Activated naive CD8-positive, alpha-beta T cell treated with anti-CD3 and anti-CD28 coated beads, Interleukin-2, amount 50 U/mL, for 16 hours (primary cell): ENCODE measurements at regions not wholly inside any gene's neighbourhood (a gene's known extent, or its start where the extent isn't known, plus 50 kb on each side); places are given as distances from the start of the nearest gene placed in this dataset.

Source experiments
- DNase-seq: peaks from one replicate; pipeline ENCODE4 v3.0.0-alpha.2; 2020; ENCODE audit warnings: low read depth, low spot score

DNA sequence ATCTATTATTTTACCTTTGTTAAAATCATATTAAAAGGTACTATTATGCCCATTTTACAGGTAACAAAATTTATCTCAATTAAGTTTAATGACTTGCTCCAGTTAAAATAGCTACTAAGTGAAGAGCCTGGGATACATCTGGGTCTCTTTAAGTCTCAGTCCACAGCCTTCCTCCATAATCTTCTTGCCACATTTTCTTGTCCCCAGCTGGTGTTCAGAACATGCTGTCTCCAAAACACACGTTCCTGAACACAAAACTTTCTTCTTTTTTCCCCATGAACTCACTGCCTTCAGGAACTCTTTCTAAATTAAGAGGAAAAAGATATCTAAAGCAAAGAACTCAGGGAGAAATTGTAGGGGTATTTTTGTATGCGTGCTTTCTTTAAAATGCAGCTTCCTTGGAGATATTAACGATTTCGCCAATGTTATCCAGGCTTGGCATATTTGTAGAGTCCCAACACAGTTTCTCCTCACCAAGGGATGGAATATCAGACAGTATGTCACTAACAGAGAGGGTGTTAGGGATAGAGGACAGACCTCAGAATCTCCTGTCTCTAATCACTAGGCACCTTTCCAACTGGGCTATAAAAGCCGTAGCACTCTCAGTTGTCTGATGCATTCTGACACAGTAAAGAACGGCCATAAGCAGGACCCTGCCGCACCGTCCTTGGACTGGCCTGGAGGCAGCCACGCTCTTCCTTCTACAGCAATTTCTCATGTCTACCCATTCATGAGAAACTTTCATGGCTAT is 232.8 kb upstream of the BLID start:
- DNase-seq = no peak

DNA sequence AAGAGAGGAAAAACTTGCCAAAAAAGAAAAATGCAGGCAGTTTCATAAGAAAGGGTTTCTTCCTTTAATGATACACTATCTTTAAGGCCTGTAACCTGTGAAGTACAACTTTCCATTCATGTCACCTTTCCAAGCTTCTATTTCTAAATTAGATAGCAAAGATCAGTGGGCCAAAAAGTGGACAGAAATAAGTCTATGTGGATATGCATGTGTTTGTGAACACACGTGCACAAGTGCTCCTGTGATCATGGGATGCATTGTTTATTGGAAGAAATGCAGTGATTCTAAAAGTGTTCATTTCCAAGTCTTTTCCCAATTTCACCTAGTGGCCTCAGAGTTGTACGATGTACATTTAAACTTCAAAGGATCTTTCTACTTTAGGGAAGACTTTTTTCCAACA is 230.0 kb upstream of the BLID start:
- no peak for DNase-seq

DNA sequence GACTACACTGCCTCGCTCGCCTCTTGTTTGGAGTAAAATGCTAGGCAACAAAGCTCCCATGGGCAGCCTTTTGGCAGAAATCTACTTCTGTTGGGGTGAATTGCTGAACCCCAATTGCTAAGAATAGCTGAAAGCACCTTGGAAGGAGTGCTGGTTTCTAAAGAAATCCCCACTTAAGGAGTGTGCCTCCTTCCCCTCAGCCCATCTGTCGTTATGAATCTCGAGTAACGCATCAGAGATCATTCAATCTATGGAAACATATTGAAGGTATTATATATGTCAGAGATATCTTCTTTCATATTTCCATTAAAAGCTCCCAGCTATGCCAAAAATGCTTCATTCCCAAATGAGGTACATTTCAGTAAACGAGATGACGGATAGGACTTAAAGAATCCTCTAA is 229.6 kb upstream of the BLID start:
- DNase-seq = no peak

DNA sequence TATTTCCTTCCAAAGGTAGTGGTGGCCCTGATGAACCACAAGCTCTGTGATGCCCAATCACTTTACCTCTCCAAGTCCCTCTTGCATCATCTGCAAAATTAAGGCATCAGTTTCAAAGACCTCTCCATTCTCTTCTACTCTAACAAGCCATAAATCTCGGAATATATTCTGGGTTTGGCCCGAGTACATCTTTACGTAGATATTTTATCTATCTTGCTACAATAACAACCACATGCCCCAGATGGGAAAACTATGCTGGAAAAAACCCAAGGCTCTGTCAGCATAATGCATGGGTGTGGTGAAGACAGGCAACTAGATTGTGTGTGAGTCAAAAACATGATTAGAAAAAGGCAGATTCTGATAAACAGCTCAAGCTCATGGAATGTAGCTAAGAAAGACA is 228.2 kb upstream of the BLID start:
- DNase-seq = no peak

DNA sequence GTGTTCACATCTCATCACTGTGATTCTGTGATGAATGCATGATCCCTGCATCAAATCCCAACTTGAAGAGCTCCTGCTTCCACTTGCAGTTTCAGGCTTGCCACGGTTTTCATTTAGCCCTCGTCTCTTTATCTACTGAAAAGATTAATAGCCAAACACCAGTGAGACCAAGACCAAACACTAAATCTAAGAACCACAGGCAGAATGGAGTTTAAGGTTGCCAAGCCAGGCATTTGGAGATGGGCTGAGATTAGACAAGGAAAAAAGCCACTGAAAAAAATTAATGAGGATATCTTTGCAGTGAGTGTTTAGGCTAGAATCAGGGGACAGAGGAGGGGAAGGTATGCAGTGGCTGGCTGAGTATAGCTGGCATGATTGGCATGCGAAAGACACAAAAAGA is 227.2 kb upstream of the BLID start:
- DNase-seq = no peak

DNA sequence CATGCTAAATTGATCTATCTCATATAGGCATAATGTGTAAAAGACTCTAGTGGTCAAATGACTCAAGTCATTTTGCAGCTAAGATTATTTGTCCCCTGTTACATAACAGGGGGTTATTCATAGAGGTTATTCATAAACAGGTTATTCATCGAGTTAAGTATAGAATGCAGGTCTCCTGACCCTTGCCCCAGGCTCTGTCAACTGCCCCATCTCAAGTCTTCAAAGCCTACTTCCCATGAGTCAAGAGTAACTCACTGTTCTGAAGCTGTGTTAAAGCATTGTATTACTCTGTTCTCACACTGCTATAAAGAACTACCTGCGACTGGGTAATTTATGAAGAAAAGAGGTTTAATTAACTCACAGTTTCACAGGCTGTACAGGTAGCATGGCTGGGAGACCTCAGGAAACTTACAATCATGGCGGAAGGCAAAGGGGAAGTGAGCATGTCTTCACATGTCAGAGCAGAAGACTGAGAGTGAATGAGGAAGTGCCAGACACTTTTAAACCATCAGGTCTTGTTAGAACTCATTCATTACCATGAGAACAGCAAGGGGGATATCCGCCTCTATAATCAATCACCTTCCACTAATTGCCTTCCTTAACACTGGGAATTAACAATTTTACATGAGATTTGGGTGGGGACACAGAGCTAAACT is 226.2 kb upstream of the BLID start:
- DNase-seq = no peak

DNA sequence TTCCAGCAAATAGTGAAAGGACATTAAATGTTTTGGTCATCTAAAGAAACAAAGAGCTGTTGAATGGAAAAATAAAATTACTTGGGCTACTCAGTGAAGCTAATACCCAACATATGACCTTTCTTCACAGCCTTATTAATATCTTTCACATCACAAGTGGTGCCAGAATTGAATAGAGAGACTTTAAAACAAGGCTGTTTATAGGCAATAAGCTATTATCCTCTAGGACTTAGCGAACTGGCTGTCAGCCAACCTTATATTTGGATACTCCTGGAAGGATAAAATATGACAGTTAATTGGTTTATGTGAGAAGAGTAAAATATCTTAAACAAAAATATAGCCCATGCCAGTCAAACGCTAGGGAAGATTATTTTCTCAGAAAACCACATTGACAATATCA is 225.5 kb upstream of the BLID start:
- no peak for DNase-seq

DNA sequence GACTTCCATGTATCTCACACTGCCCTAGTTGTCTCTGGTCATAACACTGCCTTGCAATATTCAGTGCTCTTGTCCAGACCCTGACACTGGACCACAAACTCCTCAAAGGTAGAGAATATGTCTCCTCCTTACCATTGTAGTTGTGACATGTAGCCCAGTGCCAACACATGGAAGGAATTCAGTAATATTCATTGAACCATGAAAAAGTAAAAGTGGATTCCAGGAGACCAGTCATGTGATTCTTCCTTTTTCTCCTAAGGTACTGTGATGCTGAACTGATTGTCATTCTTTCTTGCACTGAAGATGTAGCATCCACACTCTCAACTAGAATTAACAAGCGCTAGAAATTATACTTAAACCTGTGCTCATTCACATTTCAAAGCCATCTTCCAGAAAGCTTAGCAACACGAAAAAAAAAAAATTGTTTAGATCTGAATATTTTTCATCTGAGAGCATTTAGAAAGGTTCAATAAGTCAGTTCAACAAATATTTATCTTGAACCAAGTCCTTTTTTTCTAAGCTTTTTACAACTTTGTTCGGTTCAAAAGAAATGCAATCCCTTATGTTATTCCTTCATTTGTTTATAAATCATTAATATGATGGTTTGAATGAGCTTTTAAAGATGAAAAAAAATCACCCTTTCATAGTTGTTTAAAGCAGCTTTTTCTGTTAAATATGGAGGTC is 224.7 kb upstream of the BLID start:
- no peak for DNase-seq

DNA sequence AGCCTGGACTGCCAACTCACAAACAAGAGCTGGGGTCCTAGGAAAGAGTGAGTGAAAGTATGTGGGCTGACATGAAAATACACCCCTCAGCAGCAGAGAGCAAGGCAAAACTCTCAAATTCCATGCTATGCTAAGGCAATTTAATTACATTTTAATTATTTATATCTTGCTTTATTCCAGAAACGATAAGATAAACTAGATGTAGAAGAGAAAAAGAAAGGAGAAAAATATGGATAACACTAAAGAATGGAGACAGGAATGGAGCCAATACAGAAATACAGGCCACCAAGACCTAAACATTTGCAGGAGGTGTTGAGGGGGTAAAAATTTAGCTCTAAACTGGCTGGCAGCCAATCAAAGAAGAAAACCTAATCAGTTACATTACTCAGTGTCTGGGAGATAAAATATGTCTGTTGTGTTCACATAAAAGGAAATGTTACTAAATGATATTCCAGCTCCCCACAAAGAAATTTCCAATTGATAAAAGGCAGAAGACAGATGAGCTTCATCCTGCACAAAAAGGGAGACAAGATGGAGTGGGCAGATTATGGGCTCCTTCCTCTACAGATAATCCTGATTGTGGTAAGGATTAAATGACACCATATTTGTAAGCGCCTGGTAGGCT is 223.5 kb upstream of the BLID start:
- DNase-seq = no peak

DNA sequence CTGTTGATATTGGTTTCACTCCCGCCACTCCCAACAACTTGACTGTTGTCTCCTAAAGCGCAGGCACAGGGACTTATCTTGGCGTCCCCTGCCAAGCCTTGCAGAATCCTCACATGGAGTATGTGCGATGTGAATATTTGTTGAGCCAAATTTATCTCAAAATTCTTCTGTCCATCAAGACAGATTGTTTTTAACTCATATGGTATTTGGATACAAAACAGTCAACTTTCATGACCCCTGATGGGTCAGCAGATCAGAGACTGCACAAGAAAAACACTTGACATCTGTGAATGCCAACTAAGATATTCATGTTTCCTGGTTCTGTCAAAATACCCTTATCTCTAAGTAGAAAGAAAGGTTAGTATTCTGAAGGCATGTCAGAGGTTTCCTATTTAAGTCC is 221.7 kb upstream of the BLID start:
- DNase-seq = no peak

DNA sequence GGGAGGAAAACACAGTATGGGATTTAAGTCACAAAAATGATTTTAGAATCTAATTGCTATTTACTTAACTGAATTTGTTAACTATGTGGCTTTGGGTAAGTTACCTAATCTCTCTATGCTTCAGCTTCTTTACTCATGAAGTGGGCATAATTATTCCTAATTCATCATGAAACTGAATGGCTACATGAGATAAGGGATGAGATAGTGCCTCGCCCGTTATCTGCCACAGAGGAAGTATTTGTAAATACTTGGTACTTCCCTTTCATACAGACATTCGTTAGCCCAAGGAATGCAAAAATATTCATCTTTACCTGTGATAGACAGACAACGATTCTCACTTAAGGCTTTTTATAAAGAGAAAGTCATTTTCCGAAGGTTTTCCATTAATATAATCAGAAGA is 221.2 kb upstream of the BLID start:
- no peak for DNase-seq

DNA sequence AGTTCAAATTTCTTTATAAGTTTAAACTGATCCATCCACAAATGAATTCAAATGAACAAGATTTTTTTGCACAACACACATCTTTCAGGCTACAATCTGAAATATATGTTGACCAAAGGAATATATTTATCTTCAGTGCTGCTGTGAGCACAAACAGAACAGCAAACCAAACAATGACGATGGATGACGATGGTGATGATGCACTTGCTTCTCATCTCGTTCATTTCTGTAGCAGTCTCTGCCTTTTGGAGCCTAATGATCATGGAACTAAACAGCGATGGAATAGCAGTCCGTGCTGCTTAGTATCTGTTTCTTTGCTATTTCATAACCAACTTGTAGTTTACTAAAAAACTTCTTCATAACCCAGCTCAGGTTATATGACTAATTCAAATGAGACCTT is 220.7 kb upstream of the BLID start:
- DNase-seq = no peak

DNA sequence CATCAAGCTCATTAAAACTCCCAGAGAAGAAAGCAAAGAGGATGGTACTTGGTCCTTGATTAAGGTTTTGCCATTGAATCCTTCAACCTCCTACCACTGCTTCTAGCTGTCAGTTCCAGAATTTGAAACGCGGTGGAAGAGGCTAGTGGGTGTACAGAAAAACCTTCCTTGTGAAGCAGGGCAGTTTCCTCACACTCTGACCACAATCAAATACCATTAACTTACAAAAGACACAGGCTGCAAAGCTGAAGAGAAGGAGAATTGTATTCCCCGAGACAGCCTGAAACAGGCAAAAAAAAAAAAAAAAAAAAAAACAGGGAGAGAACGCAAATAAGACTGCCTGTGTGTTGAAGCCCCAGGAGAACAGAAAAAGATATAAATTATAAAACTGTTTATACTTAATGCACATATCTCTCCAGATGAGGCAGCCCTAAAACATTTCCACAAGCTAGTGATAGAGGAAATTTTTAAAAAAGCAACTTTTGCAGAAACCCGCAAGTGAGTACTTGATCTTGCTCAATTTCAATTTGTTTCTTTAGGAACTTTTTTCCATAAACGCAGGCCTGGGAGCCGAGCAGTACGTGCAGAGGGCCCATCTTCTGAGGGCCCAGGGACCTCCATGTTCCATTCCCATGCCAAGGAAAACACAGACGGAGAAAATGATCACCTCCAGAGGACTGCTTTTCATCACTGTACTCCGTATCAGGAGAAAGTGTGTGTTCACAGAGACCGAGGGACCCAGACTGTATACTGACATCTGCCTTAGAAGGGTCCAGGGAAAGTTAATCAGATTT is 218.7 kb upstream of the BLID start:
- no peak for DNase-seq

DNA sequence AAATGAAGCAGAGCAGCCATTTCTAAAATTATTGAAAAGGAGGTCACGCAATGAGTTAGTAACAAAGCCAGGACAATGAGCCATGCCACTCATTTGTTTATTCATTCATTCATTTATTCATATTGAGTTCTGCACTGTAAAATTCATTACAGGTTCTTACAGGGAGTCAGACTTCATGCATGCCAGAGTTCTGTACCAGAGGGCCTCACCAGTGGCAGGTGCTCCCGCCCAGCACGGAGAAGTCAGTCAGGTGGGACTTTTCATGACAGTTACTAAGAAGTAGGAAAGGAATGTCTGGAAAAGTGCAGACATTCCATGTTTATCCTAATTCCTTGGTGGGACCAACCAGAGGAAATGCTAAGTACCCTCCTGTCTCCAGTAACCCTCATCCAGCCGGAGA is 217.5 kb upstream of the BLID start:
- DNase-seq = no peak

DNA sequence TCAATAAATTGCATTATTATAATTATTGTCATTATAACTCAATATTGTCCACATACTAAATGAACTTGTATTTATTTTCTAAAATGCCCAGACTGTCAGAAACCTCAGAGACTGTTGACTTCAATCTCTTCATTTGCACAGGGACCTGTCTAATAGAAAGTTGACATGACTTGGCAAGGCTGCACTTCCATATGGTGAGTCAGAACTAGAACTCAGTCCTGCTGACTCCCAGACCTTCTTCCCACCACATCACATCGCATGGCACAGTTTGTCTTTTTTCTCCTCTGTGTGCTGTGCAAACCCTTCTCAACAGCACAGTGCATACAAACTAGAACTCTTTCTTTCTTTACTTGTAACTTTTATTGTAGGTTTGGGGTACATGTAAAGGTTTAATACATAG is 215.1 kb upstream of the BLID start:
- no peak for DNase-seq

DNA sequence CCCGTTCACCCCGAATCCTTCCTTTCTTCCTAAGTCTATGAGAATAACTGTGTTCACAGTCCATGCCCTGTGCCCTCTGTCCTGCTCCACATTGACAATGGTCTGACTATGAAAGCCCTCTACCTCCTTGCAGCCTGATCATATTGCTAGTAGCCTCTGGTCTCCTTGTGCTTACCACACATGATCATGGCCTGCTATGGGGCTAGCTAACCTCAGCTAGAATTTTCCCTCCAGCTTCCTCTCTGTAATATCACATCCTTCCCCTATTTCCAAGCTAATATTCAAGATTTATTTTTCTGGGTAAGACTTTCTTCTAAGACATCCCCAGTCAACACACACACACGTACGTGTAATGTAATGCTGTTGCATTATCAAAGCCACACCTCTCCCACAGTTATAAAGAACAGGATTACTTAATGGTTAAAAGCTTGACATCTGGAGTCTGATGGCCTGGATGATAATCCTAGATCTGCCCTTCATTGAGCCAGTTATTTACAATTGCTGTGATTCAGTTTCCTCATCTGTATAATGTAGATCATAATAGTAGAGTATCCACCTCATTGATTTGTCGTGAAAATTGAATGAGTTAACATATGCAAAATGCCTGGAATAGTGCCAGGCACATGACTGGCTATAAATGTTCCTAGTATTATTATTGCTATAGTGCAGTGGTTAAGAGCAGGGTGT is 214.4 kb upstream of the BLID start:
- no peak for DNase-seq

DNA sequence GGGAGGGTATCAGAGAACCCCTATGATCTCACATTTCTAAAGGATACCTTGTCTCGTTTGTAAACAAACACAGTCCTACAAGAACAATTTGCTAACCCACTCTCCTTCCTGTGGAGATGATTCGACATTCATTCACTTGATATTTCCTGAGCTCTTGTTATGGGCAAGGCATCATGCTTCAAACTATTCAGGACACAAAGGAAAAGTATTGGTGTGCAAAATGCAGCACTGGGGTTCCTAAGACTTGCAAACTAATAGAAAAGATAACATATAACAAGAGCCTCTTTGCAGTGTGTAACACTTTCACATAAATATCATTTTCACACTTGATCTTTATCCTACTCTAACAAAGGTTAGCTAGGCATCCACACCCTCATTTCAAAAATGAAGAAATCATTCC is 211.5 kb upstream of the BLID start:
- no peak for DNase-seq

DNA sequence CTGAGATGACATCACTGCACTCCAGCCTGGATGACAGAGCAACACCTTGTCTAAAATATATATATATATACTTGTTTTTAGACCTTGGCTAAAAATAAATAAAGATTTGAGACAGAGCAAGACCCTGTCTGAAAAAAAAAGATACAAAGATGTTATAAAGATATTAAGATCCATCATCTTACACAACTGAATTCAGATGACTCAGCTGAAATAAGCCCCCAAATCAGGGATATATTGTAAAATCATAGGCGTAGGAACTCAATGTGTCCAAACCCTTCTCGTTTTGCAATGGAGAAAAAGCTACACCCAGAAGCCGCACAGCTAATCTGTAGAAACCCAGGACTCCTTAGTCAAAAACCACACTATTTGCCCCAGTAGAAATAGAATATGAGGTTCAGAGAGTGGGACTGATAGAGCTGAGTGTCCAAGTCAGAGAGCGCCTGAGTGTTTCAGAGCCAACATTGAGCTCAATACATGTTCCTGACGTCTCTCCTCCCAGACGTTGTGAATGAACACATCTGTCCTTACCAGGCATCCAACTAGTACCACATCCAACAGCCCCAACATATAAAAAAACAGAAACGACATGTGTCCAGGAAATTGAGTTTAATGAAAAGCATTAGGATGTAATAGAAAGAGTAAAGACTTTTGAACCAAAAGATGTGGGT is 207.9 kb upstream of the BLID start:
- no peak for DNase-seq

DNA sequence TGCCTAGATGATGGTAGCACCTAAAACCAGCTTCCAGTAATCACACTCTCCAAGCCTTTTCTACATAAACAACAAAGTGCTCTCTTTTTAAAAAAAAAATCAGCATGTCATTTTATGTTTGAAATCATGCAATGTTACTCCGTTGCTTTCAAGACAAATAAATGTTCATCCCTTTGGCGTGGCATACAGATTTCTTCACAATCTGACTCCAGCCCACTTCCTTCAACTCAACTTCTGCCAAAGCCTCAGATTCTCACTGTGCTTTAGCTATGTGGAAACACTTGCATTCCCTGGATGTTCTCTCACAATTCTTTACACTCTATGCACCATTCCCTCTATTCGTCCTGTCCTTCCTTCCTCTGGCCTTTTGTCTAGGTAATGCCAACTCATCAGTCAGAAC is 206.3 kb upstream of the BLID start:
- DNase-seq = no peak

DNA sequence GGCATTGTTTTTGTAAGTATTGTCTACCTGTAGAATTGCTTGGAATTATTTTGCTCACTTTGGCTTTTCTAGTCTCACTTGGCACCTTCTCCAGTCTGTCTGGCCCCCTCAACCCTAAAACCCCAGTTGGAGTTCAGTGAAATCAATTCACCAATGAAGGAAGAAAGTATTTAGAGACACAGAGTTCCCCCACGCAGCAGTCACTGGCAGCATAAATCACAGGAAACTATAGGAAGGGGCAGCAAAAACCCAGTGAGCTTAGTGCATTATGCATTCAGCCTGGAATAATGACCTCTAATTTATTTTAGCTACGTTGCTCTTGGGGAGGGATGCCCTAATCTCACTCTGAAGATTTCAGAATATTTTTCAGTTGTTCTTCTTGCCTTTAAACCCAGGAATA is 204.7 kb upstream of the BLID start:
- no peak for DNase-seq
